T-helper 17 cell (primary cell): ENCODE measurements at regions not wholly inside any gene's neighbourhood (a gene's known extent, or its start where the extent isn't known, plus 50 kb on each side); places are given as distances from the start of the nearest gene placed in this dataset.

ENCODE experiments used
- ATAC-seq: fragments of 150-1000 bp; cut with Tn5 transposase; 2 replicates; pipeline ENCODE4 v1.10.0; 2021; ENCODE audit warnings: mild to moderate bottlenecking, moderate library complexity
- DNase-seq, 3 donors: peaks; one replicate each; pipeline versions ENCODE4 v3.0.0 to v3.0.0-alpha.2; 2020 to 2021
- H3K9me3 ChIP-seq: one replicate; pipeline ENCODE4 v1.7.0; 2013; ENCODE audit warnings: low read length, mild to moderate bottlenecking; ENCODE audit not compliant: control insufficient read depth, poor library complexity, severe bottlenecking
- H3K27ac Mint-ChIP-seq: one replicate; pipeline ENCODE4 v1.8.0; 2022; ENCODE audit warnings: mild to moderate bottlenecking, moderate library complexity, mixed read lengths
- H3K27me3 Mint-ChIP-seq: one replicate; pipeline ENCODE4 v1.8.0; 2022; ENCODE audit warnings: mixed read lengths
- H3K36me3 Mint-ChIP-seq: one replicate; pipeline ENCODE4 v1.8.0; 2022; ENCODE audit warnings: low read depth, mixed read lengths
- H3K4me1 Mint-ChIP-seq: one replicate; pipeline ENCODE4 v1.8.0; 2022; ENCODE audit warnings: mild to moderate bottlenecking, mixed read lengths
- H3K4me3 Mint-ChIP-seq: one replicate; pipeline ENCODE4 v1.8.0; 2022; ENCODE audit warnings: mild to moderate bottlenecking, moderate library complexity, mixed read lengths

- Mint-ChIP-seq H3K4me1 (no peaks in the 10 kb centered on the region), H3K4me3 (no peak overlapping the region), H3K36me3 (peaks cover 2% of the 10 kb centered on the region), H3K27ac (no peak overlapping the region), H3K27me3 (peaks cover 54% of the 10 kb centered on the region)
- no peak for DNase-seq
- ATAC-seq, result no peak
- no peaks in the 10 kb centered on the region for H3K9me3 ChIP-seq
Measured at GRCh38 chr5:35438786-35439185, 178.9 kb upstream of the SPEF2 start.

DNA sequence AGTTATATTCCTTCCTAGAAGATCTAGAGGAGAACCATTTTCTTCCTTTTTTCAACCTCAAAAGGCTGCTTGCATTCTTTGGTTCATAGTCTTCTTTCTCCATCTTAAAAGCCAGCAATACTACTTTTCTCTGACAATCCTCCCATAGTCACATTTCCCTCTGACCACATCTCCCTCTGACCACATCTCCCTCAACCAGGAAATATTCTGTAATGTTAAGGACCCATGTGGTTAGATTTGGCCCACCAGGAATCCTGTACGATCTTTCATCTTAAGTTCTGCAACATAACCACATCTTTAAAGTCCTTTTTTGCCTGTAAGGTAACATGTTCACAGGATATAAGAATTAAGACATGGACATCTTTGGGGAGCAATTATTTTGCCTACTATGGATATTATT, 179.4 kb upstream of the SPEF2 start:
- H3K9me3 ChIP-seq, result no peaks in the 10 kb centered on the region
- ATAC-seq, result no peak
- H3K4me3 Mint-ChIP-seq, result no peak overlapping the region
- H3K36me3 Mint-ChIP-seq, result peaks cover 2% of the 10 kb centered on the region
- no peak for DNase-seq
- peaks cover 56% of the 10 kb centered on the region for H3K27me3 Mint-ChIP-seq
- no peak overlapping the region for H3K27ac Mint-ChIP-seq
- H3K4me1 Mint-ChIP-seq, result no peaks in the 10 kb centered on the region

- ATAC-seq, result no peak
- H3K9me3 ChIP-seq, result no peaks in the 10 kb centered on the region
- Mint-ChIP-seq H3K36me3 (peaks cover 2% of the 10 kb centered on the region), H3K27ac (no peak overlapping the region), H3K4me3 (no peak overlapping the region), H3K27me3 (peaks cover 66% of the 10 kb centered on the region), H3K4me1 (no peaks in the 10 kb centered on the region)
- no peak for DNase-seq
Measured at GRCh38 chr5:35436400-35437057, 181.1 kb upstream of the SPEF2 start.

DNA sequence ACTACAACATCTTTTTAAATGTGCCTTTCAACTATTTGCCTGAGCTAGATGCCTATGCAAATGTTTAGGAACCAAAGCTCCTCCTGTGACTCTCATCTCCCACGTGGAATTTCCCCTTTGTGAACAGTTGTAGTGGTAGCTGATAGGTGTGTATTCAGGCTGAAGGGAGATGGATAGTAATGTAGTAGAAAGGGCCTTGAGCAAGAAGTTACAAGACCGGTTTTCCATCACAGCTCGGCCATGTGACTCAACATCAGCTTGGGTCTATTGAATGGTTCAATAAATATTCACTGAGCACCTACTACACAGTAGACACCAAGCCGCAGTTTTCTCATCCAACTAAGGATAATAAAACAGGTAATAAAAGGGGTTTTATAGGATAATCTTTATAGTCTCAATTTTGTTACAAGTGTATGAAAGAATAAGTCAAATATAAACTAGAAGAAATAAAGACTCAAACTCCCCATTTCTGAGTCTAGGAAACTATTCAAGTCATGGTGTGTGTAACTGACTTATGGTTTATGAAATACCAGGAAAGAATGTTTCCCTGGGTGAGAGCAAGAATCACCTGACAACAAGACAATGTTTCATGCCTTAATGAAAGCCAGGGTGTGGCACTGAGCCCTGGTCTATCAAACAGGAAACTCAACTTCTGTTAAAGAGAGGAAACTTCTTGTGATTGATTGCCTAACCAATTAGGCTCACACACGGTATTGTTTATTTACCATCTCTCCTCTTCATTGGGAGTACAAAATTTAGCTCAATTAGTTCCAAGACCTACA, 187.1 kb upstream of the SPEF2 start:
- no peak overlapping the region for H3K27ac Mint-ChIP-seq
- no peaks in the 10 kb centered on the region for H3K36me3 Mint-ChIP-seq
- DNase-seq, result no peak
- no peaks in the 10 kb centered on the region for H3K9me3 ChIP-seq
- H3K4me3 Mint-ChIP-seq, result no peak overlapping the region
- no peak for ATAC-seq
- no peaks in the 10 kb centered on the region for H3K4me1 Mint-ChIP-seq
- H3K27me3 Mint-ChIP-seq, result peaks cover 34% of the 10 kb centered on the region

- no peak overlapping the region for H3K4me3 Mint-ChIP-seq
- peaks cover 38% of the 10 kb centered on the region for H3K27me3 Mint-ChIP-seq
- no peaks in the 10 kb centered on the region for H3K9me3 ChIP-seq
- ATAC-seq (no peak), DNase-seq (no peak)
- no peak overlapping the region for H3K27ac Mint-ChIP-seq
- H3K36me3 Mint-ChIP-seq, result no peaks in the 10 kb centered on the region
- H3K4me1 Mint-ChIP-seq, result no peaks in the 10 kb centered on the region
Measured at GRCh38 chr5:35420200-35420599, 189.9 kb upstream of the PRLR start.

- DNase-seq, result no peak
- H3K27ac Mint-ChIP-seq, result no peak overlapping the region
- no peaks in the 10 kb centered on the region for H3K36me3 Mint-ChIP-seq
- no peak for ATAC-seq
- no peaks in the 10 kb centered on the region for H3K9me3 ChIP-seq
- peaks cover 18% of the 10 kb centered on the region for H3K27me3 Mint-ChIP-seq
- H3K4me1 Mint-ChIP-seq, result no peaks in the 10 kb centered on the region
- H3K4me3 Mint-ChIP-seq, result no peak overlapping the region
Measured at GRCh38 chr5:35417040-35417439, 186.8 kb upstream of the PRLR start.

DNA sequence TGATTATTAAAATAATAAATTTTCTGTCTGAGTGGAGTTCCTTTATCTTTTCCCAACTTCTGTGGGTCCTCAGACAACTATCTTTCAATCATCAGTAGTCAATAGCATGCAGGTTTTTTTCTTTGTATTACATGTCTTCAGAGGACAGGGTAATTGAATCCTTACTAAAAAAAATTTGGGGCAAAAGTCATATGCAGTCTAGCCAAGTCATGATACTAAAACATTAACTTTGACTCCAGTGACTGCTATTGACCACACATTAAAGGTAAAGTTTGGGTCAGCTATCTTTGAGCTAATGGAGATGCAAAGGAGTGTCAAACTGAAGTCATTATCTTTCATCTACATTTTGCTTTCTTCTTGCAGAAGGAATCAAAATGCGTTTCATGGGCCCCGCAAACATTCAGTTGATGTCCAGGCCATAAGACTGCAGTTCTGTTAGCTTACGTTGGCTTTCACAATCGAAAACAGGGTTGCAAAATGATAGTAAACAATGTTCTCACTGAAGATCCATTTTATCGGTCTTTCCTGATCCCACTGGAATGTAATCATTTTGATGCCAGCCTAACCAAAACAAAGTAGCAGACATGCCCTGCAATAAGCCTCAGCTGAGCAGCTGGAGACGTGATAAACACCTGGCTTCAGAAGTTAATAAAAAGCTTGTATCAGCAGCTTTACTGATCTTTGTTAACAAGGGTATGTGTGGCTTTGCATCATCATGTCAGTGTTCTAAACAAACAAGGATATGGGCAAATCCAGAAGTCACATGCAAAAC, 186.1 kb upstream of the PRLR start:
- no peak for ATAC-seq
- no peak for DNase-seq
- no peak overlapping the region for H3K4me3 Mint-ChIP-seq

GRCh38 chr5:35415309-35415708, 185.0 kb upstream of the PRLR start:
- H3K4me1 Mint-ChIP-seq, result no peaks in the 10 kb centered on the region
- no peak overlapping the region for H3K27ac Mint-ChIP-seq
- no peak for DNase-seq
- H3K4me3 Mint-ChIP-seq, result no peak overlapping the region
- H3K36me3 Mint-ChIP-seq, result no peaks in the 10 kb centered on the region
- H3K27me3 Mint-ChIP-seq, result peaks cover 10% of the 10 kb centered on the region
- no peaks in the 10 kb centered on the region for H3K9me3 ChIP-seq
- ATAC-seq, result no peak

More for the DNA sequence above, 186.1 kb upstream of the PRLR start:
- no peaks in the 10 kb centered on the region for H3K36me3 Mint-ChIP-seq
- no peaks in the 10 kb centered on the region for H3K4me1 Mint-ChIP-seq
- no peaks in the 10 kb centered on the region for H3K9me3 ChIP-seq
- peaks cover 15% of the 10 kb centered on the region for H3K27me3 Mint-ChIP-seq
- H3K27ac Mint-ChIP-seq, result no peak overlapping the region

DNA sequence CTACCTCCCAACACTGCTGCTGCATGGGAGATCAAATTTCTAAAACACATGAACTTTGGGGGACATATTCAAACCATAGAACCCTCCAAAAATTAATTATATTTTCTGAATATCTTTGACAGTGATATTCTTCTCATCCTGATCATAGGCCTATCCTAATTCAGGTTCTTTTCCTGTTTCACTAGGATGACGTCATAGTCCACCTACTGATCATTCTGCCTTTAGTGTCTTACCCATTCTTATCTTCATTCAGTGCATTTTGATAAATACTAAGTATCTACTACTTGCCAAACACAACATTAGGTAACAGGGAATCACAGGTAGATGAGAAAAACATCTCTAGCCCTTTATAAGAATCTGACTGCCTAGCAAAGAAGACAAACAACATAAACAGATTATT, 179.1 kb upstream of the PRLR start:
- Mint-ChIP-seq H3K4me1 (no peaks in the 10 kb centered on the region), H3K27ac (no peak overlapping the region), H3K36me3 (no peaks in the 10 kb centered on the region), H3K27me3 (peaks cover 5% of the 10 kb centered on the region), H3K4me3 (no peak overlapping the region)
- ATAC-seq, result no peak
- no peaks in the 10 kb centered on the region for H3K9me3 ChIP-seq
- no peak for DNase-seq

DNA sequence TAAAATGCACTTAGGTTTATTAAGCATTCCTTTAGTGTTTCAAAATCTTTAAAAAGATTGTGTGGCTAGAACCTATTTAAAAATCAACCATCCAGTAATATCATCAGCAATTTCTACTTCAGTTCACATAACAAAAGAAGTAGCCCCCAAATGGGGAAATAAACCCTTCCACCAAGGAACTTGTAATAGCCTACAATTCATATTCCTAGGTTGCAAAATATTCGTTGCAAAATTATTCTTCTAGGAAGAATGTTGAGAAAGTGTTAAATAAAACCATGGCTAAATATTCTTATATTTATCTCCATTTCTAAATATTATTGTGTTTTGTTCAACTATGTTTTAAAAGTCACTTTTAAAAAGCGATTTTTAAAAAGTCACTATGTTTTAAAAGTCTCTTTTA, 177.9 kb upstream of the PRLR start:
- peaks cover 3% of the 10 kb centered on the region for H3K27me3 Mint-ChIP-seq
- H3K9me3 ChIP-seq, result no peaks in the 10 kb centered on the region
- no peak overlapping the region for H3K27ac Mint-ChIP-seq
- DNase-seq (no peak), ATAC-seq (no peak)
- H3K36me3 Mint-ChIP-seq, result no peaks in the 10 kb centered on the region
- no peaks in the 10 kb centered on the region for H3K4me1 Mint-ChIP-seq
- no peak overlapping the region for H3K4me3 Mint-ChIP-seq

DNA sequence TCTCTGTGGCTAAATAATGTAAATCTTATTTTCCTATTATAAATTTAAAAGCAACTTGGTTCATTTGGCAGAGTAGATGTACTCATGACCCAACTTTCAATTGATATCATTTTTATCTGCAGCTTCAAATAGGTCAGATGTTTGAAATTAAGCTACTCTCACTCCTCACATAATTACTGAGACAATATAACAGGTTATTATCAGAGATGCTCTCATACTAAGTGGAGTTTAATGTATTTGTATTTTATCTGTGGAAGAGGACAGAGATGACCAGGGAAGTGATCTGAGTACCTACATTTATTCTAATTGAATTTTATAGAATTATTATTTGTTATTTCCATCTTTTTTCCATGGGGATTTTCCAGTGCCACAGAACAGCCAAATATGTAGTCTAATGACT, 177.4 kb upstream of the PRLR start:
- Mint-ChIP-seq H3K4me3 (no peak overlapping the region), H3K4me1 (no peaks in the 10 kb centered on the region), H3K27ac (no peak overlapping the region), H3K27me3 (no peaks in the 10 kb centered on the region), H3K36me3 (no peaks in the 10 kb centered on the region)
- ATAC-seq (no peak), DNase-seq (no peak)
- H3K9me3 ChIP-seq, result no peaks in the 10 kb centered on the region

- no peak overlapping the region for H3K4me3 Mint-ChIP-seq
- ATAC-seq (no peak), DNase-seq (no peak)
- no peak overlapping the region for H3K27ac Mint-ChIP-seq
- H3K36me3 Mint-ChIP-seq, result no peaks in the 10 kb centered on the region
- H3K27me3 Mint-ChIP-seq, result no peaks in the 10 kb centered on the region
- H3K9me3 ChIP-seq, result no peaks in the 10 kb centered on the region
- H3K4me1 Mint-ChIP-seq, result no peaks in the 10 kb centered on the region
Measured at GRCh38 chr5:35405938-35406337, 175.7 kb upstream of the PRLR start.

GRCh38 chr5:35404701-35405100, 174.4 kb upstream of the PRLR start:
- H3K36me3 Mint-ChIP-seq, result no peaks in the 10 kb centered on the region
- no peak for DNase-seq
- no peak overlapping the region for H3K27ac Mint-ChIP-seq
- H3K4me1 Mint-ChIP-seq, result no peaks in the 10 kb centered on the region
- H3K27me3 Mint-ChIP-seq, result no peaks in the 10 kb centered on the region
- H3K9me3 ChIP-seq, result no peaks in the 10 kb centered on the region
- no peak for ATAC-seq
- no peak overlapping the region for H3K4me3 Mint-ChIP-seq
